ENCODE measurements at regions not wholly inside any gene's neighbourhood (a gene's known extent, or its start where the extent isn't known, plus 50 kb on each side); places are given as distances from the start of the nearest gene placed in this dataset.
"Not testable (repeated sequence)": the region's sequence is repeated elsewhere in the genome, so short reads cannot be mapped to it uniquely, and the experiment has no call there.

DNA sequence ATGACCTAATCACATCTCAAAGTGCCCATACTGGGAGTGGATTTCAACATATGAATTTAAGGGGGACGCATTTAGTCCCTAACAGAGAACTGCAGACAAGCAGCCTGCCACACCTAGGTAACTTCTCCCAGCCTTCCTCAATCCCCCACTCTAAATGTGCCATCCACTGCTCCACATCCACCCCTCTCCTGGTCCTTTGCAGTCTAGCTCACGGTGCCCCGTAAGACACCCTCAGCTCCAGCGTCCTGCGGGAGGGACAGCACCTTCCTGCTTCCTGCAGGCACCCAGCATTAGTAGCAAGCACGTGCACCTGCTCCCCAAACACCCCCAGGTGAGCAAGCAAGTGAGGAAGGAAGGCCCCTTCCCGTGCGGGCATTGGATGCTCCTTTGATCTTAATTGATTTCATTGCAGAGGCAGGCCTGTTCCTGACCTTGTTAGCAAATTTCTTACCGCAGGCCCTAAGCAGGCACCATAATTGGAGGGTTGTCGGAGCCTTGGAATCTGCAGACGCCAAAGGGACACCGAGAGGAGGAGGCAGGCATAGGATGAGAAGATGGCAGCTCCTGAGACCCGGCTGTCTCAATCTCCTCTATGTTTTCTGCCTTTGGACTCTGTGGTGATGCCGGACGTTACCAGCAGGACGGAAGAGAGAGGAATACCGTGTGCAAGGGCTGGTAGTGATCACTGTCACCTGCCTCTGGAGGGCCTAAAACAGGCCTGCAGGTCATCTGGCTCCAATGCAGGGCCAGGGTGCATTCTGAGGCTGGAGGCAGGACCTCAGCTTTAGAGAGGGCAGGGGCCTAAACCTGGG lies 75.8 kb upstream of the CHST15 start:
- intact Hi-C loops (cut with DNase I) = no loop called here

GRCh38 chr10:124168581-124168980 lies 75.2 kb upstream of the CHST15 start:
- intact Hi-C loops (cut with DNase I) = no loop called here
- peak in 4 of 42 donors; percentile 1 to 36 (median 15) for DNase-seq

More for the DNA sequence above, 75.8 kb upstream of the CHST15 start:
- peak in 4 of 42 donors; percentile 8 to 18 (median 11) for DNase-seq

DNA sequence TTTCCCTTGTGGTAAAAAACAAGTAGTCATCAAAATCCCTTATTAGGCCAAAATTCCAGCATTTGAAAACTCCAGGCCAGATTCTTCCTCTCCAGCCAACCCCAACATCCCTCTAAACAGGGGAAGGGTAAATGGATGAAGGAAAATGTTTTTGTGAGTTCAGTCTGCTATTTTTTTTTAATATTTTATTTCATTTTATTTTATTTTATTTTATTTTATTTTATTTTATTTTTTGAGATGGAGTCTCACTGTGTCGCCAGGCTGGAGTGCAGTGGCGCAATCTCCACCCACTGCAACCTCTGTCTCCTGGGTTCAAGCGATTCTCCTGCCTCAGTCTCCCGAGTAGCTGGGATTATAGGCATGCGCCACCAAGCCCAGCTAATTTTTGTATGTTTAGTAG lies 74.5 kb upstream of the CHST15 start:
- DNase-seq = peak in 4 of 42 donors; percentile 7 to 32 (median 15)
- intact Hi-C loops (cut with DNase I) = not testable (repeated sequence)

- intact Hi-C loops (cut with DNase I) = no loop called here
- peak in 4 of 42 donors; percentile 4 to 22 (median 14) for DNase-seq
Measured at GRCh38 chr10:124166431-124167125, 73.2 kb upstream of the CHST15 start.

DNA sequence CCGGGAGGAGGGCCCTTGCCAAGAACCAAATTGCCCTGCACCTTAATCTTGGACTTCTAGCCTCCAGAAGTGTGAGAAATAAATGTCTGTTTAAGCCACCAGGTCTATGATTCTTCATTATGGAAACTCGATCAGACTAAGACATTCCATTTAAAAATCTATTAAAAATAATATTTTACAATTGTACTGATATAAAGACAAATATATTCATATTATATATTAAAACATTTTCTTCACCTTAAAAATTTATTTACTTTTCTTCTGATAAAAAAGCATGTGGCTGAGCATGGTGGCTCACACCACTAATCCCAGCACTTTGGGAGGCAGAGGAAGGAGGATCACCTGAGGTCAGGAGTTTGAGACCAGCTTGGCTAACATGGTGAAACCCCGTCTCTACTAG lies 72.4 kb upstream of the CHST15 start:
- no peak for DNase-seq
- intact Hi-C loops (cut with DNase I) = no loop called here

DNA sequence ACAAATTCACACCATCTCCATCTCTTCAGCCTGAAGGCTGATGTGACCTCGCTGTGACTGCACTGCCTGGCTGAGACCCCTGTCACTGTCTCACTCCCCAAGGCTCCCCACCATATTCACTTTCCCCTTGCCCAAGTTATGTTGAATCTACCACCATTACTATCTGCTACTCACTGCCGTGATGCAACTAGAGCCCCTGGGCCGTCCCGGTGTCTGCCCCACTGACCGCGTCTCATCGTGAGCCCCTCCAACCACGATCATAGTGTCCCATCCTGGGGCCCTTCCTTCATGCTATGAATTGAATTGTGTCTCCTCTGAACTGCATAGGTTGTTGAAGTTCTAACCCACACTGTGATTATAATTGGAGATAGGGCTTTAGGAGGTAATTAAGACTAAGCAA lies 71.9 kb upstream of the CHST15 start:
- DNase-seq = peak in 1 of 42 donors; percentile 3
- intact Hi-C loops (cut with DNase I) = no loop called here

DNA sequence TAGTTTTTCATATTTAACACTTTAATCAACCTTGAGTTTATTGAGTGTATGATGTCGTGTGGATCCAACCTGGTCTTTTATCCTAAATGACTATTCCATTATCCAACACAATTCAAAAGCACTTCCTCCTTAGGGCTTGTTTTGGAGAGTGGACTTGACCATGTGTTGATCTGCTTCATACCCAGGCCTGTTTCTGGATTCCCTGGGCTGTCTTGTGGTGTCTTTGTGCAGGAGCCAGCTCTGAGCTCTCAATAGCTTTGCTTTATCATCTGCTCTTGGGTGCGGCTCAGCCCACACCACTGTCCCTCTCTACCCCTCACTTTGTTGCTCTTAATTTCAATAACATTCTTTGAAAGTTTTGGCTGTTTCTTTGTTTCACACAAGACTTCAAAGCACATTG lies 70.9 kb upstream of the CHST15 start:
- intact Hi-C loops (cut with DNase I) = no loop called here

GRCh38 chr10:124162774-124163354 lies 69.5 kb upstream of the CHST15 start:
- no peak for DNase-seq
- intact Hi-C loops (cut with DNase I) = no loop called here

More for the DNA sequence above, 70.9 kb upstream of the CHST15 start:
- no peak for DNase-seq

DNA sequence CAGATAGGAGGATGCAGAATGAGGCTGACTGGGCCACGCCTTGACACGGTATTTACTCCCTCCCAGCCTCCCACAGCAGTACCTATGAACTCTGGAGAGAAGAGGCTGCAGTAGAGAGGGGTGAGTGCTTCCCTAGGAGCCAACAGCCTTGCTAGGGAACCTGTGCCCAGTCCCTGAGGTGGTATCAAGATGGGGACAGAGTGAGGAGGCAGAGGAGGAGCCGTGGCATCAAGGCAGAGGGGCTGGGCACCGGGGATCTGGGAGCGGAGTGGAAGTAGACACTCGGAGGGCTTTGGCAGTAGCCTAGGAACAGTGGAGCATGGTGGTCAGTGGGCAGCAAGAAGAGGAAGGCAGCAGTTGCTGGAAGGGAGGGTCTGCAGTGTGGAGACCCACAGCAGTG lies 68.7 kb upstream of the CHST15 start:
- intact Hi-C loops (cut with DNase I) = no loop called here

GRCh38 chr10:124161601-124162000 lies 68.2 kb upstream of the CHST15 start:
- DNase-seq = no peak
- intact Hi-C loops (cut with DNase I) = no loop called here

More for the DNA sequence above, 68.7 kb upstream of the CHST15 start:
- no peak for DNase-seq

GRCh38 chr10:124160943-124161582 lies 67.7 kb upstream of the CHST15 start:
- peak in 1 of 42 donors; percentile 25 for DNase-seq
- intact Hi-C loops (cut with DNase I) = no loop called here

GRCh38 chr10:124160176-124160575 lies 66.8 kb upstream of the CHST15 start:
- intact Hi-C loops (cut with DNase I) = no loop called here
- peak in 15 of 42 donors; percentile 16 to 61 (median 40) for DNase-seq

GRCh38 chr10:124159153-124159552 lies 65.8 kb upstream of the CHST15 start:
- DNase-seq = peak in 1 of 42 donors; percentile 3
- intact Hi-C loops (cut with DNase I) = no loop called here

- intact Hi-C loops (cut with DNase I) = no loop called here
Measured at GRCh38 chr10:124158592-124158991, 65.2 kb upstream of the CHST15 start.

DNA sequence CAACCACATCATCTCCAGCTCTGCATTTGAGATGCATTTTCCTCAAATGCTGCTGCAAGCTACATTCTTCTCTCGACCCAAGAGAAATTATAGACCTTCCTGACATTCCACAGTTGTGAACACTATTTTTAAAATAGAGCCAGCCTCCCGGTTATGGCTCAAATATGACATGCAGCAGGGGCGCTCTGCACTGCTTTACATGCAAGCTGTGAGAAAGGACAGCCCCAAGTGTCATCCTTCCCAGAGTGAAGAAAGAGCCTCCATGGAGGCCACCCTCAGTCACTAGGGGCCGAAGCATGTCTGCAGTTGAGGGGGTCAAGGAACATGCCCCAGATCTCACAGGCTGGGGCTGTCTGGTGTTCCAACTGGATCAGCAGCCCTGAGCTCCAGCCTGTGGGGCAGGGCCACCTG lies 63.9 kb upstream of the CHST15 start:
- intact Hi-C loops (cut with DNase I) = no loop called here
- DNase-seq = no peak

More at GRCh38 chr10:124158592-124158991, 65.2 kb upstream of the CHST15 start:
- DNase-seq = peak in 2 of 42 donors; percentile 1 to 10

DNA sequence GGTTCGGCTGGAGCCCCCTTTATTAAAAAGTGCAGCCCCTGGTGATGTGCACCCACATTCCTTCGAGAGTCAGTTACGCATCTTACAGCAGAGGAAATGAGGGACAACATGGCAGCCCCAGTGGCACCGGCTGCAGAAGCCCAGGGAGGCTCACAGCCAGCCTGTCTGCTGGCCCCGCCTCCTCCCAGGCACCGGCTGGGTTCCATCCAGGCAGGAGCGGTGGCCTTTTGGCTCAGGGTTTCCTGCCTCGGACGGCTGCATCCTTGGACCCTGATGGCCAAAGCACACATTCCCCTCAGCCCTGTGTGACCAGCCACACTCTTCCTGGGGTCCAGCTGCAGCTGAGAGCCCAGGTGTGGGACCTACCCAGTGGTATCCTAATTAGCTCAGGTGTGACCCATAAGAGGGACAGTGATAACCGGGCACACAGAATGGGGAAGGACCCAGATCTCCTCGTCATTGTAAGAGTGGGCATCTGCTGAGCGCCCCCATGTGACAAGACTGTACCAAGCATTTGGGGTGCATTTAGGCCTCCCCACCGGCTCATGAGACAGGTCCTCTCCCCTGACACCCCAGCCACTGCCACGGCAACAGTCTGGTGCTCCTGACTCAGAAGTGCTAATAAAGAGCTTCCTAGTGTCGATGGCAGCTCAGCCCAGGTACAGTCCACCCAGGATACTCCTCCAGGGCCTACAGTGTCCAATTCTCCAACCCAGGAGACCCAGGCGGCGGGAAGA lies 63.3 kb upstream of the CHST15 start:
- peak in 1 of 42 donors; percentile 19 for DNase-seq
- intact Hi-C loops (cut with DNase I) = no loop called here

GRCh38 chr10:124155781-124156435 lies 62.5 kb upstream of the CHST15 start:
- intact Hi-C loops (cut with DNase I) = no loop called here
- DNase-seq = peak in 1 of 42 donors; percentile 26

Data from head of caudate nucleus (tissue), 42 donors.